ENCODE measurements at regions not wholly inside any gene's neighbourhood (a gene's known extent, or its start where the extent isn't known, plus 50 kb on each side); places are given as distances from the start of the nearest gene placed in this dataset.

- TF ChIP-seq CTCF (IDR thresholded peaks at IDR 0.05) (no peak), POLR2A (IDR thresholded peaks at IDR 0.05) (no peak)
Observed at GRCh38 chr1:58338081-58338480, 208.4 kb downstream of the OMA1 start.

All from Peyer's patch (tissue), 4 donors.